ENCODE measurements at regions not wholly inside any gene's neighbourhood (a gene's known extent, or its start where the extent isn't known, plus 50 kb on each side); places are given as distances from the start of the nearest gene placed in this dataset.
A peak's percentile ranks its signal among the peaks of the same experiment; 100 is the strongest.

GRCh38 chr11:109974523-109974922 is 118.7 kb upstream of the ZC3H12C start:
- no peak for DNase-seq (ENCODE audit: low read depth)
- no peak overlapping the region for H3K4me3 ChIP-seq (ENCODE audit: low read depth, low read length)

GRCh38 chr11:109978895-109979294 is 114.3 kb upstream of the ZC3H12C start:
- no peak overlapping the region for H3K4me3 ChIP-seq (ENCODE audit: low read depth, low read length)
- DNase-seq (ENCODE audit: low read depth), result no peak

GRCh38 chr11:109981031-109981636 is 112.1 kb upstream of the ZC3H12C start:
- DNase-seq (ENCODE audit: low read depth), result no peak
- no peak overlapping the region for H3K4me3 ChIP-seq (ENCODE audit: low read depth, low read length)

- DNase-seq (ENCODE audit: low read depth), result no peak
- H3K4me3 ChIP-seq (ENCODE audit: low read depth, low read length), result no peak overlapping the region
These were observed 109.8 kb upstream of the ZC3H12C start for GRCh38 chr11:109983358-109983757.

- DNase-seq (ENCODE audit: low read depth), result no peak
- no peak overlapping the region for H3K4me3 ChIP-seq (ENCODE audit: low read depth, low read length)
These were observed 108.4 kb upstream of the ZC3H12C start for GRCh38 chr11:109984634-109985289.

GRCh38 chr11:109986488-109986887 is 106.7 kb upstream of the ZC3H12C start:
- DNase-seq (ENCODE audit: low read depth), result no peak
- no peak overlapping the region for H3K4me3 ChIP-seq (ENCODE audit: low read depth, low read length)

GRCh38 chr11:109991835-109992234 is 101.4 kb upstream of the ZC3H12C start:
- H3K4me3 ChIP-seq (ENCODE audit: low read depth, low read length), result no peak overlapping the region
- DNase-seq (ENCODE audit: low read depth), result no peak

GRCh38 chr11:109993786-109994185 is 99.4 kb upstream of the ZC3H12C start:
- DNase-seq (ENCODE audit: low read depth), result no peak
- no peak overlapping the region for H3K4me3 ChIP-seq (ENCODE audit: low read depth, low read length)

- no peak overlapping the region for H3K4me3 ChIP-seq (ENCODE audit: low read depth, low read length)
- DNase-seq (ENCODE audit: low read depth), result no peak
These were observed 98.3 kb upstream of the ZC3H12C start for GRCh38 chr11:109994907-109995306.

GRCh38 chr11:109996060-109996459 is 97.1 kb upstream of the ZC3H12C start:
- no peak overlapping the region for H3K4me3 ChIP-seq (ENCODE audit: low read depth, low read length)
- DNase-seq (ENCODE audit: low read depth), result no peak

GRCh38 chr11:109998921-109999320 is 94.3 kb upstream of the ZC3H12C start:
- DNase-seq (ENCODE audit: low read depth), result no peak

GRCh38 chr11:110000031-110000502 is 93.1 kb upstream of the ZC3H12C start:
- DNase-seq (ENCODE audit: low read depth), result peak; percentile 98
- no peak overlapping the region for H3K4me3 ChIP-seq (ENCODE audit: low read depth, low read length)

More at GRCh38 chr11:109998921-109999320, 94.3 kb upstream of the ZC3H12C start:
- H3K4me3 ChIP-seq (ENCODE audit: low read depth, low read length), result no peak overlapping the region

GRCh38 chr11:110000850-110001249 is 92.3 kb upstream of the ZC3H12C start:
- no peak overlapping the region for H3K4me3 ChIP-seq (ENCODE audit: low read depth, low read length)
- DNase-seq (ENCODE audit: low read depth), result no peak

GRCh38 chr11:110003426-110003825 is 89.8 kb upstream of the ZC3H12C start:
- no peak overlapping the region for H3K4me3 ChIP-seq (ENCODE audit: low read depth, low read length)
- no peak for DNase-seq (ENCODE audit: low read depth)

GRCh38 chr11:110011595-110011994 is 81.6 kb upstream of the ZC3H12C start:
- DNase-seq (ENCODE audit: low read depth), result no peak
- no peak overlapping the region for H3K4me3 ChIP-seq (ENCODE audit: low read depth, low read length)

GRCh38 chr11:110015695-110016094 is 77.5 kb upstream of the ZC3H12C start:
- DNase-seq (ENCODE audit: low read depth), result no peak
- H3K4me3 ChIP-seq (ENCODE audit: low read depth, low read length), result no peak overlapping the region

GRCh38 chr11:110019675-110020074 is 73.5 kb upstream of the ZC3H12C start:
- no peak overlapping the region for H3K4me3 ChIP-seq (ENCODE audit: low read depth, low read length)
- no peak for DNase-seq (ENCODE audit: low read depth)

- no peak overlapping the region for H3K4me3 ChIP-seq (ENCODE audit: low read depth, low read length)
- DNase-seq (ENCODE audit: low read depth), result no peak
These were observed 70.6 kb upstream of the ZC3H12C start for GRCh38 chr11:110022548-110022947.

GRCh38 chr11:110023711-110024110 is 69.5 kb upstream of the ZC3H12C start:
- no peak overlapping the region for H3K4me3 ChIP-seq (ENCODE audit: low read depth, low read length)
- no peak for DNase-seq (ENCODE audit: low read depth)

GRCh38 chr11:110026858-110027626 is 66.2 kb upstream of the ZC3H12C start:
- H3K4me3 ChIP-seq (ENCODE audit: low read depth, low read length), result no peak overlapping the region
- DNase-seq (ENCODE audit: low read depth), result no peak
